Esophagus mucosa (tissue), 1 donor: ENCODE measurements at regions not wholly inside any gene's neighbourhood (a gene's known extent, or its start where the extent isn't known, plus 50 kb on each side); places are given as distances from the start of the nearest gene placed in this dataset.
A peak's percentile ranks its signal among the peaks of the same experiment; 100 is the strongest.
"Not testable (repeated sequence)": the region's sequence is repeated elsewhere in the genome, so short reads cannot be mapped to it uniquely, and the experiment has no call there.

Experiments used
- ATAC-seq: fragments of 200-7000 bp; cut with Tn5 transposase; one replicate; pipeline ENCODE4 v1.9.1; 2020
- donor health status: DM: yes; HTN: yes; CAD: no.

DNA sequence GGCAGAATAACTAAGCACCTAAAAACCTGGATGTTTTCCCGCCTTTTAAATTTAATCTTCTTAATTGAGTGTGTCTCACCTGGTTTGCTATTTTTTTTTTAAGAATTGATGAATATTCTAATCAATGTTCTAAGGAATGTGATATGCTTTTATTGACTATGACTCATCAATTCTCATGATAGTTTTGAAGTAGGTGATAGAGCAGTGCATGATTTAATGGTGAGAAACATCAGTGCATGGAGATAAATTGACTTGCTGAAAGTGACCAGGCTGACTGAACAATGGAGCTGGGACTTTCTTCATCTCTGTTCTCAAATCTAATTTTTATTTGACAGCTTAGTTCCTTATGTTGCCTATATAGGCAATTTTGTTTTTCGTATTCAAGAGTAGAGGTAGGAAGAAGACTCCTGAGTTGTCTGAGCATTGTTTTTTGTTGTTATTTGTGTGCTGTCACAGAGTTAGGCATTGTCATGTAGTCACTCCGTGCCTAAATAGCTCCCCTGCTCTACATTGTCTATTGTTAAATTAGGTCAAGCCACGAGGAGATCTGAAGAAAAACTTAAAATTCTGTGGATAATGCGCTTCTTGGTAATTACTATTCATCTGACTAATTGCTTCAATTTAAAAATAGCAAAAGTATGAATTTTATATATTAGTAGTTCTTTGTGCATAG is 59.0 kb upstream of the NUTM2F start:
- not testable (repeated sequence) for ATAC-seq

GRCh38 chr9:94388011-94388406 is 59.6 kb upstream of the NUTM2F start:
- not testable (repeated sequence) for ATAC-seq

- peak; percentile 85 for ATAC-seq
Observed at GRCh38 chr9:94390425-94391098, 62.1 kb upstream of the NUTM2F start.

DNA sequence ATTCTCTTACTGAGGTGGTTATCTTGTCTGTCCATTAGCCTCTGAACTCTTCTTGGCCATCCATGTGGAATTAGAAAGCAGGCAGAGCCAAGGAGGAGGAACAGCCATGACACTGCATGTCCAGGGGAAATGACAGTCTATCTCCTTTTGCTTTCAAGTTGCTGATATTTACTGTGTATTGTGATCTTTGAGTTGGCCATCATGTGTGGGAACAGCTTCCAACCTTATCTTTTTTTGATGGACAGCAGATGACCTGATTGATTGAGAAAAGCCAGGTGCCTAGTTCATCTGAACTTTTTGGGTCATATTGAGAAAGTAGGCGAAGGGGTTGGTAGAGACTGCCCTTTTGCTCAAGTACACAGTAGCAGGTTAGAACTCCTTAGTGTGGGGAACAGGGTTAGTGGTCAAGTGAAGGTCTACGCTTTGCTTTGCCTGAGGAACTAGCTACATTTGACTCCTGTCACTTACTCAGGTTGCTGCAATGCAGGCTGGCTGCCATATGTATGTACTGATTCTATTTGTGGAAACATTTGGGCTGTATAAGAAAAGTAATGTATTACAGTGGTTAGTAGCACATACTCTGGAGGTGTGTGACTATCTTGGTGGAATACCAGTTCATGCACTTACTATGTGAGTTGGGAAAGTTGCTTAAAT is 64.7 kb upstream of the NUTM2F start:
- not testable (repeated sequence) for ATAC-seq

GRCh38 chr9:94397766-94398379 is 69.4 kb upstream of the NUTM2F start:
- not testable (repeated sequence) for ATAC-seq

- ATAC-seq: not testable (repeated sequence)
Observed at GRCh38 chr9:94400461-94400860, 72.0 kb upstream of the NUTM2F start.

DNA sequence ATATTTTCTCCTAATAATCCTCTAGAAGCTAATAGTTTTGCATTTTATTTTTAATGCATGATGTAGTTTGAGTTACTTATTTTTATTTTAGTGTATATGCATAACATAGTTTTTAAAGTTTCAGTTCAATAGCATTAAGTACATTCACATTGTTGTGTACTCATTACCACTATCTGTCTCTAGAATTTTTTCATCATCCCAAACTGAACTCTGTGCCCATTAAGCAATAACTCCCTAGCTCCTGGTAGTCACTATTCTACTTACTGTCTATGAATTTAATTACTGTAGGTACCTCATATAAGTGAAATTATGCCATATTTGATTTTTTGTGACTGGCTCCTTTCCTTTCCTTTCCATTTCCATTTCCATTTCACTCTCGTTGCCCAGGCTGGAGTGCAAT is 74.4 kb upstream of the NUTM2F start:
- ATAC-seq: not testable (repeated sequence)

DNA sequence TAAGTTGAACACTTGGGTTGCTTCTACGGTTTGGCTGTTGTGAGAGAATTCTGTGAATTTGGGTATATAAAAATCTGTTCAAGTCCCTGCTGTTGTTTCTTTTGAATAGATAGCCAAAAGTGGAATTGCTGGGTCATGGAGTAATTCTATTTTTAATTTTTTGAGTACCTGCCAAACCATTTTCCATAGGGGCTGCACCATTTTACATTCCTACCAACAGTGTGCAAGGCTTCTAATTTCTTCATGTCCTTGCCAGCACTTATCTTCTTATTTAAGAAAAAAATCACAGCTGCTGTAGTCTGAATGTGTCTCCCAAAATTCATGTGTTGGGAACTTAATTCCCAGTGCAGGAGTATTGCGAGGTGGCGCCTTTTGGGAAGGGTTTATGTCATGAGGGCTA is 75.1 kb upstream of the NUTM2F start:
- ATAC-seq: not testable (repeated sequence)

- ATAC-seq: not testable (repeated sequence)
Observed at GRCh38 chr9:94413665-94414064, 85.2 kb upstream of the NUTM2F start.

- ATAC-seq: not testable (repeated sequence)
Observed at GRCh38 chr9:94415111-94415510, 86.7 kb upstream of the NUTM2F start.

DNA sequence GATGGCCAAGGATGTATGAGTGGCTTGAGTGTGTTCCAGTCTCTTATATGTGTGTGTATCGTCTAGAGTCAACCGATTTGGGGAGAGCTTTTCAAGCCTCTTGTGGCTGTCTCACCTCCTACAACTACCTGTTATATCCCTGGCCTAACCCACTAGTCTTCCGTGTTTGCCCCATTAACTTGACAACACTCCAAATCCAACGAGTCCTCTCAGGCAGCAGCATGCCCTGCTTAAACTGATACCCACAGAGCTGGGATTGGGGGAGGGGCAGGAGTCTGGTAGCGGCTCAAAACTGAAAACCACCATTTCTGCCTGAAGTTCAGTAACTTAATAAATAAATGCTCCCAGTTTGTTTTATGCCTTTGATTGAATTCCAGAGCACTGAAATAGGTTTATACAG is 91.7 kb upstream of the NUTM2F start:
- ATAC-seq: peak; percentile 88

DNA sequence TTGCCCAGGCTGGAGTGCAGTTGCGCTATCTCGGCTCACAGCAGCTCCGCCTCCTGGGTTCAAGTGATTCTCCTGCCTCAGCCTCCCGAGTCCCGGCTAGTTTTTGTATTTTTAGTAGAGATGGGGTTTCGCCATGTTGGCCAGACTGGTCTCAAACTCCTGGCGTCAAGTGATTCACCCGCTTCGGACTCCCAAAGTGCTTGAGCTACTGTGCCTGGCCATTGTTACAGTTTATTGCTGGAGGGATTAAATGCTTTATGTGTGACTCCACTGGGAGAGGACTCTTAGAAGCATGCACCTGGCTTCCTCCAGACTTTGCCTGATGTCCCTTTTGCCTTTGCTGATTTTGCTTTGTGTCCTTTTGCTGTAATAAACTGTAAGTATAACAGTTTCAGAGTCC is 93.5 kb upstream of the NUTM2F start:
- ATAC-seq: not testable (repeated sequence)

DNA sequence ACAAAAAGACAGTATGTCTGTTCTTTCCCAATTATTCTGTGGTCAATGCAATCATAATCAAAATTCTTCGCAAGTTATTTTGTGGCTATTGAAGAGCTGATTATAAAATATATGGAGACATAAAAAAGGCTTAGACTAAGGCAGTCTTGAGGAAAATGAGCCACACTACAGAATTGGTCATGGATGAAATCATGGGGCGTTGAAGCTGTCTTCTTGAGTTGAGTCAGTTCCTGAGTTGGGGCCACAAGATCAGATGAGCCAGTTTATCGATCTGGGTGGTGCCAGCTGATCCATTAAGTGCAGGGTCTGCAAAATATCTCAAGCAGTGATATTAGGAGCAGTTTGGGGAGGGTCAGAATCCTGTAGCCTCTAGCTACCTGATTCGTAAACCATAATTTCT is 96.9 kb upstream of the NUTM2F start:
- ATAC-seq: not testable (repeated sequence)

DNA sequence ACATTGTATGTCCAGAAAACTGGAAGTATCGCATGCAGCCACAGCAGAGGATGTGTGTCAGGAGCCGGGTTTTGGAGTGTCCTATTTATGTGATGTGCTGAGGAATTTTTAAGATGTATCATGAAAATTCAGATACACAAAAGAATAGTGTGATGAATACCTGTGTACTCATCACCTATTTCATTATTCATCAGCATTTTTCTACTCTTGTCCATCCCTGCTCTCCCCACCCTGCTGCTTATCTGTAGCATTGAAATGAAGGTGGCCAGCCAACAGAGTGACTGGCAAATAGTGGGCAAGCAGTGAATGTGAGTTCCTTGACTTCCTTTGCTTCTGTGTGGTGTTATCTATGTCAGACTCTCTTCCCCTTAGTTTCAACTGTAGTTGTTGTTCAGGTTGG is 108.7 kb upstream of the NUTM2F start:
- not testable (repeated sequence) for ATAC-seq

DNA sequence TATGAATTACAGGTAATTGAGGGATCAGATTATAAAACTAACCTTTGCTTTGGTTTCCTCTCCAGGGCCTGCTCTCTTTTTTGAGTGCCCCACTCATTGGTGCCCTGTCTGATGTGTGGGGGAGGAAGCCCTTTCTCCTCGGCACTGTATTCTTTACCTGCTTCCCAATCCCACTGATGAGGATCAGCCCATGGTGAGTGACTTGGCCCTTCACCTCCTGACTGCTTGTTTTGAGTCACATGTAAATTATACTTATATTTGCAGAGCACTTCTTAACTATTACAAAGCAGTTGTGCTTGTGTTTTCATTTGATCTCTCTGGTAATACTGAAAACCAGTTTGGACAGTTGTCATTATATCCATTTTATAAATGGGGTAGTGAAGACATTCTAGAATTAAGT is 109.9 kb upstream of the NUTM2F start:
- peak; percentile 39 for ATAC-seq

DNA sequence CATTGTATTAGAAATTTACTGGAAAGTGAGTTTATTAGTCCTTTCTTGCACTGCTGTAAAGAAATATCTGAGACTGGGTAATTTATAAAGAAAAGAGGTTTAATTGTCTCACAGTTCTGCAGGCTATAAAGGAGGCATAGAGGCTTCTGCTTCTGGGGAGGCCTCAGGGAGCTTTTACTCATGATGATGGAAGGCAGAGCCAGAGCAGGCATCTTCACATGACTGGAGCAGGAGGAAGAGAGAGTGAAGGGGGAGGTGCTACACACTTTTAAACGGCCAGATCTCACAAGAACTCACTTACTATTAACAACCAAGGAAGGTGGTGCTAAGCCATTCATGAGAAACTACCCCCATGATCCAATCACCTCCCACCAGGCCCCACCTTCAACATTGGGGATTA is 112.7 kb upstream of the NUTM2F start:
- not testable (repeated sequence) for ATAC-seq

DNA sequence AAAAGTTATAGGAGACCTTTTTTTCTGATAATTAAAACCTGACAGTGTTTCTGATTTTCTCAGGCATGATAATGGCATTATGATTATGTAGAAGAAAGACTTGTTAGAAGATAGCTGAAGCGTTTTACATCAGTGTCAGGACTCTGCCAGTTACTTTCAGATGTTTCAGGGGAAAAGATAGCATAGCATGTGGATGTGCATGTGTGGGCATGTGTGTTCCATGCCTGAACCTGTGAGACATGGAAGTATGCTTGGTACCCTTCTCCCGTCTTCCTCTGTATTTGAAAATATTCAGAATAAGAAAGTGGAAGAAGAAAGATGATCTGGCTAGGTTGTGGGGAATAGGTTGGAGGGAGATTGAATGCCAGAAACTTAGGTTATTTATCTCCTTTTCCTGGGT is 113.1 kb upstream of the PCAT7 start:
- no peak for ATAC-seq

GRCh38 chr9:94443032-94443722 is 111.7 kb upstream of the PCAT7 start:
- no peak for ATAC-seq

GRCh38 chr9:94445863-94446262 is 109.0 kb upstream of the PCAT7 start:
- no peak for ATAC-seq

GRCh38 chr9:94449486-94449885 is 105.4 kb upstream of the PCAT7 start:
- ATAC-seq: no peak

GRCh38 chr9:94464790-94465189 is 90.1 kb upstream of the PCAT7 start:
- no peak for ATAC-seq

DNA sequence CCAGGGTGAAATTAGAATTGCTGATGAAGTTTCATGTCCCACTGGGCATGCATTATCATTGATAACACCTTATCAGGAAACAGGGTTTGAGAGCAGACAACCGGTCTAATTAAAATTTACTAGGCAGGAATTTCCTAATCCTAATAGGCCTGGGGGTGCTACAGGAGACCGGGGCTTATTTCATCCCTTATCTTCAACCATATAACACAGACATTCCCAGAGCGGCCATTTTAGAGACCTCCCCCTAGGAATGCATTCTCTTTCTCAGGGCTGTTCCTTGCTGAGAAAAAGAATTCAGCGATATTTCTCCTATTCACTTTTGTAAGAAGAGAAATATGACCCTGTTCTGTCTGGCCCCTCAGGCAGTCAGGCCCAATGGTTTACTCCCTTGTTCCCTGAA is 82.8 kb upstream of the PCAT7 start:
- not testable (repeated sequence) for ATAC-seq
